K562 (cell line): ENCODE measurements at regions not wholly inside any gene's neighbourhood (a gene's known extent, or its start where the extent isn't known, plus 50 kb on each side); places are given as distances from the start of the nearest gene placed in this dataset.

Source experiments
- ATAC-seq: fragments of 200-7000 bp; cut with Tn5 transposase; 3 replicates; pipeline ENCODE4 v1.9.1; 2020; ENCODE audit warnings: moderate library complexity
- BruUV-seq: library from RNA; stranded (reverse); fragments of 400-500 nt; replicated peaks from 2 replicates; lab custom pipeline; 2021; lab: Mats Ljungman, UMichigan
- CTCF ChIA-PET: fragments of 300-600 bp; formaldehyde crosslinking; extraction: SDS; loops from one replicate; lab custom pipeline; 2021; ENCODE audit warnings: low intra/inter-chr PET ratio; lab: Yijun Ruan, JAX
- POLR2A ChIA-PET: fragments of 300-600, 350-650 bp; sonication (Branson Sonifier 250); formaldehyde crosslinking; extraction: SDS; loops from one replicate; lab custom pipeline; 2021; ENCODE audit warnings: antibody characterized with exemption, inconsistent platforms; lab: Yijun Ruan, JAX
- DNase-seq, 4 experiments: peaks; one replicate each; pipeline versions ENCODE4 v3.0.0 to v3.0.0-alpha.2; 2011 to 2018; ENCODE audit warnings: low spot score in 3 of 4, mixed read lengths in 3 of 4; ENCODE audit errors: extremely low read depth in 1 of 4
- FAIRE-seq: peaks from 2 replicates; lab custom pipeline; 2011; peaks lifted over from hg19 to GRCh38; lab: Jason Lieb, UNC
- H2AFZ ChIP-seq: 2 replicates; pipeline ENCODE4 v1.6.0; 2011; ENCODE audit warnings: low read depth, low read length, control low read depth, inconsistent platforms
- H3K27ac ChIP-seq: fragments of 200-600 bp; 3 replicates; pipeline ENCODE4 v1.8.0; 2011; ENCODE audit warnings: low read depth, mild to moderate bottlenecking, control low read depth, inconsistent platforms, low read length, moderate library complexity, mixed read lengths; ENCODE audit errors: extremely low read depth
- H3K27me3 ChIP-seq, 2 experiments: fragments of 300-600 bp in 1 of 2; 2 replicates in 1 of 2; 3 replicates in 1 of 2; pipeline versions ENCODE4 v1.6.0 to v1.8.0; 2011; ENCODE audit warnings: inconsistent platforms in 2 of 2, low read length in 2 of 2, mild to moderate bottlenecking in 1 of 2, mixed read lengths in 1 of 2, moderate library complexity in 1 of 2; ENCODE audit not compliant: control insufficient read depth in 2 of 2, insufficient read depth in 2 of 2
- H3K36me3 ChIP-seq: fragments of 300-600 bp; 3 replicates; pipeline ENCODE4 v1.8.0; 2011; ENCODE audit warnings: mild to moderate bottlenecking, low read length, inconsistent platforms; ENCODE audit not compliant: control insufficient read depth, insufficient read depth
- H3K4me1 ChIP-seq, 2 experiments: fragments of 200-600 bp in 1 of 2; replicated peaks in 1 of 2; 2 replicates in 1 of 2; 3 replicates in 1 of 2; pipeline versions ENCODE4 v1.5.1 to v1.8.0; 2011; ENCODE audit warnings: inconsistent platforms in 2 of 2, low read length in 2 of 2, mild to moderate bottlenecking in 1 of 2, mixed read lengths in 1 of 2, moderate library complexity in 1 of 2; ENCODE audit not compliant: control insufficient read depth in 2 of 2, insufficient read depth in 2 of 2
- H3K4me2 ChIP-seq: 2 replicates; pipeline ENCODE4 v1.6.1; 2011; ENCODE audit warnings: low read length, control low read depth, inconsistent platforms, mixed read lengths; ENCODE audit not compliant: insufficient read depth
- H3K4me3 ChIP-seq: fragments of 200-600 bp; sonication (generic), shearing (Covaris generic); 2 replicates; pipeline ENCODE4 v1.5.1; 2016; ENCODE audit warnings: control low read depth, inconsistent platforms
- H3K79me2 ChIP-seq: fragments of 200-600 bp; 3 replicates; pipeline ENCODE4 v1.8.0; 2011; ENCODE audit warnings: low read length, inconsistent platforms; ENCODE audit not compliant: control insufficient read depth, insufficient read depth
- H3K9ac ChIP-seq, 2 experiments: 2 replicates each; pipeline versions ENCODE4 v1.6.0 to v1.6.1; 2011; ENCODE audit warnings: low read depth in 2 of 2, low read length in 2 of 2, control low read depth in 1 of 2, inconsistent platforms in 1 of 2, mild to moderate bottlenecking in 1 of 2, mixed read lengths in 1 of 2; ENCODE audit not compliant: insufficient read depth in 1 of 2
- H3K9me1 ChIP-seq: one replicate; pipeline ENCODE4 v1.6.0; 2011; ENCODE audit warnings: inconsistent platforms, mild to moderate bottlenecking, low read length, moderate library complexity; ENCODE audit not compliant: control insufficient read depth, insufficient read depth
- H3K9me3 ChIP-seq: replicated peaks from 2 replicates; pipeline ENCODE4 v1.5.1; 2011; ENCODE audit warnings: low read depth, low read length, inconsistent platforms; ENCODE audit not compliant: control insufficient read depth, insufficient read depth
- H4K20me1 ChIP-seq: replicated peaks from 2 replicates; pipeline ENCODE4 v1.6.1; 2011; ENCODE audit warnings: low read length, inconsistent platforms, mixed read lengths; ENCODE audit not compliant: control insufficient read depth, insufficient read depth
- CEBPB ChIP-seq: fragments of 450-650 bp; IDR thresholded peaks from 2 replicates; pipeline ENCODE4 v1.6.1; 2016; ENCODE audit warnings: missing genetic modification characterization, missing compliant biosample characterization
- HMGN3 ChIP-seq: IDR thresholded peaks from 2 replicates; pipeline ENCODE4 v1.6.1; 2011; ENCODE audit warnings: borderline replicate concordance, low read depth, mild to moderate bottlenecking, mixed read lengths, low read length; ENCODE audit not compliant: insufficient read length; ENCODE audit errors: extremely low read depth
- MAFF ChIP-seq: IDR thresholded peaks from 2 replicates; pipeline ENCODE4 v1.6.1; 2012; ENCODE audit warnings: low read length, improper control_type of control experiment
- POLR2AphosphoS5 ChIP-seq: IDR thresholded peaks from 2 replicates; pipeline ENCODE4 v1.6.1; 2011; ENCODE audit warnings: mild to moderate bottlenecking, low read depth, low read length, moderate library complexity; ENCODE audit not compliant: control insufficient read depth, insufficient read depth
- SPI1 ChIP-seq: IDR thresholded peaks from 2 replicates; pipeline ENCODE4 v1.6.1; 2011; ENCODE audit warnings: low read depth, low read length, control low read depth, borderline replicate concordance
- TCF7 ChIP-seq: sonication (generic); IDR thresholded peaks from 2 replicates; pipeline ENCODE4 v1.6.1; 2016; ENCODE audit warnings: antibody characterized with exemption, borderline replicate concordance
- ZBTB8A ChIP-seq: fragments of 450-650 bp; IDR thresholded peaks from 2 replicates; pipeline ENCODE4 v1.6.1; 2018; ENCODE audit warnings: mild to moderate bottlenecking, moderate library complexity; ENCODE audit not compliant: partially characterized antibody
- ZNF263 ChIP-seq: sonication (generic); formaldehyde crosslinking; IDR thresholded peaks from 2 replicates; pipeline ENCODE4 v1.8.0; 2022; ENCODE audit warnings: mild to moderate bottlenecking, missing genetic modification reagents, borderline replicate concordance
- WGBS: fragments of 100-300 bp; shearing (Covaris generic); methylation state at CpG from one replicate; pipeline ENCODE4 v1.1.6; 2016; ENCODE audit warnings: low coverage, mixed read lengths; ENCODE audit not compliant: insufficient coverage; ENCODE audit errors: missing lambda C conversion rate; 5-methylcytosine and 5-hydroxymethylcytosine counted together
- in situ Hi-C: fragments of 300-500 bp; cut with MboI; formaldehyde crosslinking; loops from 4 replicates; pipeline ENCODE4 v1.15.0; 2018; ENCODE audit warnings: inconsistent platforms, mixed read lengths
- intact Hi-C: fragments of 100-400 bp; cut with micrococcal nuclease; formaldehyde crosslinking; loops from 2 replicates; pipeline ENCODE4 v1.14.2; 2022
- TF ChIP-seq, protein P1 (sequence below): fragments of 250-450 bp; sonication (Bioruptor Pico); IDR thresholded peaks from 2 replicates; pipeline ENCODE4 v1.8.0; 2022; ENCODE audit warnings: moderate library complexity, mild to moderate bottlenecking, inconsistent platforms
- TF ChIP-seq, protein P2 (sequence below): fragments of 250-450 bp; sonication (Bioruptor Pico); IDR thresholded peaks from 2 replicates; pipeline ENCODE4 v1.5.0; 2020; ENCODE audit warnings: mild to moderate bottlenecking

DNA sequence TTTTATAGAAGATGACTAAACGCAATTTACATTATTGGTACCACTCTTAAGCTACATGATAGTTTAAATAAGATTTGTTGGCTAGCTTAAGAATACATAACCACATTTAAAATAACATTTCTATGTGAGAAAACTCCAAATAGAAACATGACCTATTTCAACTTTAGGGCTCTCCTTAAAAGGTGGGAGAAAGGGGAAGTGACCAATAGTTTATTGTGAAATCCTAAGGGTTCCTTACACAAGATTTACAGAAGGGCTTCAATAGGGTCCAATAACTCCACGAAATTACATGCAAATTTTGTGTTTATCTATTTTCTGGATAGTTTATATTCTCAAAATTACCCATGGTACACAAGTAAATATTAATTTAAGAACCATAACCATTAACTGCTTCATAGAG is 91.6 kb upstream of the DST start (continued):
- TF ChIP-seq, protein P1, sequence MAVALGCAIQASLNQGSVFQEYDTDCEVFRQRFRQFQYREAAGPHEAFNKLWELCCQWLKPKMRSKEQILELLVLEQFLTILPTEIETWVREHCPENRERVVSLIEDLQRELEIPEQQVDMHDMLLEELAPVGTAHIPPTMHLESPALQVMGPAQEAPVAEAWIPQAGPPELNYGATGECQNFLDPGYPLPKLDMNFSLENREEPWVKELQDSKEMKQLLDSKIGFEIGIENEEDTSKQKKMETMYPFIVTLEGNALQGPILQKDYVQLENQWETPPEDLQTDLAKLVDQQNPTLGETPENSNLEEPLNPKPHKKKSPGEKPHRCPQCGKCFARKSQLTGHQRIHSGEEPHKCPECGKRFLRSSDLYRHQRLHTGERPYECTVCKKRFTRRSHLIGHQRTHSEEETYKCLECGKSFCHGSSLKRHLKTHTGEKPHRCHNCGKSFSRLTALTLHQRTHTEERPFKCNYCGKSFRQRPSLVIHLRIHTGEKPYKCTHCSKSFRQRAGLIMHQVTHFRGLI (CRISPR knock-in tag), result no peak
- TF ChIP-seq ZNF263 (no peak), SPI1 (peak; percentile 55), TCF7 (no peak), MAFF (no peak), CEBPB (tag) (peak; percentile 77), ZBTB8A (no peak), HMGN3 (no peak)

DNA sequence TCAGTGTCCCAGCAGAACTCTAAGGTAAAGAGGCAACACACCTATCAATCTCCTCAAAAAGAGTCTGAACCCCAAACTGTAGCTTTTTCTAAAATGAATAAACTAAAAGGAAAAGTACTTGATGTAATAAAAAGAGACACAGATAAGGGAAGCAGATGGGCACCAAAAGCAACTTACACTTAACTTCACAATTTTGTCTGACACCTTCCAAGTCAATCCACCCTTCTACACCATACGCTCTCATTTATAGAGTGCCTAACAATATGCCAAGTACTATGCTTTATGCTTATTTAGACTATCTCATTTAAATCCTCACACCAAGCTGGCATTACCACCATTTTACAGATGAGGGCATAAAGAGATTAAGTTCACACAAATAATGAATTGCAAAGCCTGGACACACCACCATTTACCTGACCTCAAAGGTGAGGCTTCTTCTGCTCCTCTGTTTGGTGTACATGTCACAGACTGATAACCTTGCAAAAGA is 90.6 kb upstream of the DST start:
- no peak overlapping the region for H2AFZ ChIP-seq
- DNase-seq, result no peak
- H3K9me1 ChIP-seq, result no peaks in the 10 kb centered on the region
- in situ Hi-C loops, result no loop called here
- H3K79me2 ChIP-seq, result no peaks in the 10 kb centered on the region
- no peak for ATAC-seq
- no peak for TF ChIP-seq POLR2AphosphoS5
- TF ChIP-seq, protein P2, sequence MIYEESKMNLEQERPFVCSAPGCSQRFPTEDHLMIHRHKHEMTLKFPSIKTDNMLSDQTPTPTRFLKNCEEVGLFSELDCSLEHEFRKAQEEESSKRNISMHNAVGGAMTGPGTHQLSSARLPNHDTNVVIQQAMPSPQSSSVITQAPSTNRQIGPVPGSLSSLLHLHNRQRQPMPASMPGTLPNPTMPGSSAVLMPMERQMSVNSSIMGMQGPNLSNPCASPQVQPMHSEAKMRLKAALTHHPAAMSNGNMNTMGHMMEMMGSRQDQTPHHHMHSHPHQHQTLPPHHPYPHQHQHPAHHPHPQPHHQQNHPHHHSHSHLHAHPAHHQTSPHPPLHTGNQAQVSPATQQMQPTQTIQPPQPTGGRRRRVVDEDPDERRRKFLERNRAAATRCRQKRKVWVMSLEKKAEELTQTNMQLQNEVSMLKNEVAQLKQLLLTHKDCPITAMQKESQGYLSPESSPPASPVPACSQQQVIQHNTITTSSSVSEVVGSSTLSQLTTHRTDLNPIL (CRISPR knock-in tag), result no peak
- no peak overlapping the region for H3K4me2 ChIP-seq
- ChIA-PET CTCF (no interaction called here), POLR2A (no interaction called here)
- intact Hi-C loops, result no loop called here
- H3K36me3 ChIP-seq, result no peaks in the 10 kb centered on the region
- 56% methylated on average over 1 of the region's 1 CpG for WGBS
- H3K4me3 ChIP-seq, result no peak overlapping the region
- no peaks in the 10 kb centered on the region for H3K4me1 ChIP-seq
- no peaks in the 10 kb centered on the region for H3K9me3 ChIP-seq
- H3K27ac ChIP-seq, result no peak overlapping the region
- H3K9ac ChIP-seq, result no peak overlapping the region
- no peak for FAIRE-seq
- BruUV-seq, result no TSS peak
- H3K27me3 ChIP-seq, result no peaks in the 10 kb centered on the region
- no peaks in the 10 kb centered on the region for H4K20me1 ChIP-seq
